Vagina (tissue), 2 donors: ENCODE measurements at regions not wholly inside any gene's neighbourhood (a gene's known extent, or its start where the extent isn't known, plus 50 kb on each side); places are given as distances from the start of the nearest gene placed in this dataset.

Experiments used
- DNase-seq, 2 donors: peaks; one replicate each; pipeline ENCODE4 v3.0.0-alpha.2; 2017; ENCODE audit errors: extremely low spot score in 2 of 2
- H3K27ac ChIP-seq: fragments of 200-600 bp; sonication (generic); one replicate; pipeline ENCODE4 v1.5.1; 2019
- H3K27me3 ChIP-seq: fragments of 200-600 bp; sonication (generic); one replicate; pipeline ENCODE4 v1.5.1; 2019
- H3K36me3 ChIP-seq, 2 donors: fragments of 200-600 bp; sonication (generic); one replicate each; pipeline ENCODE4 v1.5.1; 2017 to 2019
- H3K4me1 ChIP-seq: fragments of 200-600 bp; sonication (generic); one replicate; pipeline ENCODE4 v1.5.1; 2019
- H3K4me3 ChIP-seq, 2 donors: fragments of 200-600 bp; sonication (generic); 1 replicate in 1 of 2; 2 replicates in 1 of 2; pipeline ENCODE4 v1.5.1; 2016 to 2019
- H3K9me3 ChIP-seq: fragments of 200-600 bp; sonication (generic); one replicate; pipeline ENCODE4 v1.5.1; 2019
- CTCF ChIP-seq, 3 experiments: fragments of 450-650 bp in 2 of 3; fragments of 200-600 bp in 1 of 3; sonication (generic) in 1 of 3; IDR thresholded peaks; one replicate each; pipeline ENCODE4 v1.5.1; 2017 to 2019; ENCODE audit warnings: antibody characterized with exemption in 3 of 3, mild to moderate bottlenecking in 2 of 3, moderate library complexity in 2 of 3
- POLR2A ChIP-seq, 2 donors: fragments of 450-650 bp; IDR thresholded peaks; one replicate each; pipeline ENCODE4 v1.6.1; 2017; ENCODE audit warnings: antibody characterized with exemption in 2 of 2, mild to moderate bottlenecking in 2 of 2, moderate library complexity in 2 of 2
- POLR2AphosphoS5 ChIP-seq, 2 donors: sonication (generic); formaldehyde crosslinking; IDR thresholded peaks; one replicate each; pipeline ENCODE4 v1.9.0; 2017; ENCODE audit warnings: antibody characterized with exemption in 2 of 2, mild to moderate bottlenecking in 2 of 2, low read depth in 1 of 2; ENCODE audit not compliant: insufficient read depth in 1 of 2
- intact Hi-C: fragments of 100-400 bp; cut with DNase I; formaldehyde crosslinking; loops from one replicate; pipeline ENCODE4 v1.15.1; 2023

GRCh38 chr12:74334780-74335179 is 202.9 kb upstream of the ATXN7L3B start:
- Histone ChIP-seq H3K27ac (no peak overlapping the region), H3K27me3 (no peaks in the 10 kb centered on the region), H3K4me3 (no peak overlapping the region), H3K4me1 (no peaks in the 10 kb centered on the region), H3K36me3 (no peaks in the 10 kb centered on the region), H3K9me3 (no peaks in the 10 kb centered on the region)
- TF ChIP-seq CTCF (IDR thresholded peaks at IDR 0.05) (no peak), POLR2A (IDR thresholded peaks at IDR 0.05) (no peak), POLR2AphosphoS5 (IDR thresholded peaks at IDR 0.05; ENCODE audit: insufficient read depth in 1 of 2, low read depth in 1 of 2) (no peak)
- no peak for DNase-seq
- intact Hi-C loops: no loop called here

- Histone ChIP-seq H3K9me3 (no peaks in the 10 kb centered on the region), H3K27me3 (no peaks in the 10 kb centered on the region), H3K36me3 (no peaks in the 10 kb centered on the region), H3K4me3 (no peak overlapping the region), H3K27ac (no peak overlapping the region), H3K4me1 (no peaks in the 10 kb centered on the region)
- no peak for DNase-seq
- intact Hi-C loops: no loop called here
- TF ChIP-seq CTCF (IDR thresholded peaks at IDR 0.05): no peak
- no peak for TF ChIP-seq POLR2AphosphoS5 (IDR thresholded peaks at IDR 0.05; ENCODE audit: insufficient read depth in 1 of 2, low read depth in 1 of 2)
- TF ChIP-seq POLR2A (IDR thresholded peaks at IDR 0.05): no peak
Measured at GRCh38 chr12:74337951-74338350, 199.7 kb upstream of the ATXN7L3B start.

- Histone ChIP-seq H3K4me1 (no peaks in the 10 kb centered on the region), H3K27me3 (no peaks in the 10 kb centered on the region), H3K27ac (no peak overlapping the region), H3K4me3 (no peak overlapping the region), H3K36me3 (no peaks in the 10 kb centered on the region), H3K9me3 (no peaks in the 10 kb centered on the region)
- TF ChIP-seq CTCF (IDR thresholded peaks at IDR 0.05) (no peak), POLR2A (IDR thresholded peaks at IDR 0.05) (no peak), POLR2AphosphoS5 (IDR thresholded peaks at IDR 0.05; ENCODE audit: insufficient read depth in 1 of 2, low read depth in 1 of 2) (no peak)
- intact Hi-C loops: no loop called here
- DNase-seq: no peak
Measured at GRCh38 chr12:74339211-74339610, 198.4 kb upstream of the ATXN7L3B start.

GRCh38 chr12:74349925-74350324 is 187.7 kb upstream of the ATXN7L3B start:
- no peaks in the 10 kb centered on the region for H3K36me3 ChIP-seq
- intact Hi-C loops: no loop called here
- no peak for DNase-seq
- H3K4me3 ChIP-seq: no peak overlapping the region
- H3K27ac ChIP-seq: no peak overlapping the region
- H3K27me3 ChIP-seq: no peaks in the 10 kb centered on the region
- TF ChIP-seq CTCF (IDR thresholded peaks at IDR 0.05) (no peak), POLR2A (IDR thresholded peaks at IDR 0.05) (no peak), POLR2AphosphoS5 (IDR thresholded peaks at IDR 0.05; ENCODE audit: insufficient read depth in 1 of 2, low read depth in 1 of 2) (no peak)
- no peaks in the 10 kb centered on the region for H3K4me1 ChIP-seq
- H3K9me3 ChIP-seq: no peaks in the 10 kb centered on the region

- intact Hi-C loops: no loop called here
- no peak for TF ChIP-seq CTCF (IDR thresholded peaks at IDR 0.05)
- no peak for TF ChIP-seq POLR2A (IDR thresholded peaks at IDR 0.05)
- no peak for TF ChIP-seq POLR2AphosphoS5 (IDR thresholded peaks at IDR 0.05; ENCODE audit: insufficient read depth in 1 of 2, low read depth in 1 of 2)
- Histone ChIP-seq H3K27me3 (no peaks in the 10 kb centered on the region), H3K9me3 (no peaks in the 10 kb centered on the region), H3K36me3 (no peaks in the 10 kb centered on the region), H3K4me1 (no peaks in the 10 kb centered on the region), H3K4me3 (no peak overlapping the region), H3K27ac (no peak overlapping the region)
- DNase-seq: no peak
Measured at GRCh38 chr12:74365178-74365964, 172.3 kb upstream of the ATXN7L3B start.
